ENCODE measurements at regions not wholly inside any gene's neighbourhood (a gene's known extent, or its start where the extent isn't known, plus 50 kb on each side); places are given as distances from the start of the nearest gene placed in this dataset.

DNA sequence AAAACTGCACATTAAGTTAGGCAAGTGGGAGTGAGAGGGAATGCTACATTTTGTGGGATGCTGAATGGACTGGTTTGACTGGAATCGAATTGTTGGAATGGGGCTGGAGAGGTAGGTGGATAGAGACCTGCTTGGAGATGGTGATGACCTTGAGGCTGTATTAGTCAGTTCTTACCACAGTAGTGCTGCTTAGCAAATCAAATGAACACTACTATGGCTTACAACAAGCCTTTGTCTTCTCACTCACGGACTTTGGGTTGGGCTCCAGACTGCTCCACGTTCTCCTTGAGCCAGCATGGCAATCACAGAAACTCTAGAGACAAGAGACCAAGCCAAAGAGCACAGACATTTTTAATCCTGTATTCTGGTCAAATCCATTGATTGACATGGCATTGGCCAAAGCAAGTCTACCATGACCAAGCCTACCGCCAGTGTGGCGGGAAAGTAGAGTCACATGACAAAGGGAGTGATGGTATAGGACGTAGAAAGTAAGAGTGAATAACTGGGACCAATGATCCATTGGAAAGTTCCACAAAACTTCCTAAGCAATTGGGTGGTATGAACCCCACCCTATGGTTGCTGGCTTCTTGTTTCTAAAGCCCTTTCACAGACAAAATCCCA is 70.3 kb upstream of the FOXP4 start:
- Histone ChIP-seq H3K36me3 (no peaks in the 10 kb centered on the region), H3K9me3 (no peaks in the 10 kb centered on the region), H3K27me3 (replicated peaks; ENCODE audit: insufficient read depth) (no peaks in the 10 kb centered on the region), H3K4me1 (replicated peaks) (no peaks in the 10 kb centered on the region), H3K27ac (no peak overlapping the region), H3K4me3 (no peak overlapping the region)
- no peak for TF ChIP-seq POLR2A (IDR thresholded peaks at IDR 0.05)
- no peak for TF ChIP-seq POLR2AphosphoS5 (IDR thresholded peaks at IDR 0.05)
- TF ChIP-seq, protein P1, sequence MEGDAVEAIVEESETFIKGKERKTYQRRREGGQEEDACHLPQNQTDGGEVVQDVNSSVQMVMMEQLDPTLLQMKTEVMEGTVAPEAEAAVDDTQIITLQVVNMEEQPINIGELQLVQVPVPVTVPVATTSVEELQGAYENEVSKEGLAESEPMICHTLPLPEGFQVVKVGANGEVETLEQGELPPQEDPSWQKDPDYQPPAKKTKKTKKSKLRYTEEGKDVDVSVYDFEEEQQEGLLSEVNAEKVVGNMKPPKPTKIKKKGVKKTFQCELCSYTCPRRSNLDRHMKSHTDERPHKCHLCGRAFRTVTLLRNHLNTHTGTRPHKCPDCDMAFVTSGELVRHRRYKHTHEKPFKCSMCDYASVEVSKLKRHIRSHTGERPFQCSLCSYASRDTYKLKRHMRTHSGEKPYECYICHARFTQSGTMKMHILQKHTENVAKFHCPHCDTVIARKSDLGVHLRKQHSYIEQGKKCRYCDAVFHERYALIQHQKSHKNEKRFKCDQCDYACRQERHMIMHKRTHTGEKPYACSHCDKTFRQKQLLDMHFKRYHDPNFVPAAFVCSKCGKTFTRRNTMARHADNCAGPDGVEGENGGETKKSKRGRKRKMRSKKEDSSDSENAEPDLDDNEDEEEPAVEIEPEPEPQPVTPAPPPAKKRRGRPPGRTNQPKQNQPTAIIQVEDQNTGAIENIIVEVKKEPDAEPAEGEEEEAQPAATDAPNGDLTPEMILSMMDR (IDR thresholded peaks at IDR 0.05): no peak
- 94% methylated on average over 6 of the region's 6 CpGs for WGBS
- intact Hi-C loops (cut with DNase I): no loop called here
- DNase-seq (ENCODE audit: low spot score): no peak

DNA sequence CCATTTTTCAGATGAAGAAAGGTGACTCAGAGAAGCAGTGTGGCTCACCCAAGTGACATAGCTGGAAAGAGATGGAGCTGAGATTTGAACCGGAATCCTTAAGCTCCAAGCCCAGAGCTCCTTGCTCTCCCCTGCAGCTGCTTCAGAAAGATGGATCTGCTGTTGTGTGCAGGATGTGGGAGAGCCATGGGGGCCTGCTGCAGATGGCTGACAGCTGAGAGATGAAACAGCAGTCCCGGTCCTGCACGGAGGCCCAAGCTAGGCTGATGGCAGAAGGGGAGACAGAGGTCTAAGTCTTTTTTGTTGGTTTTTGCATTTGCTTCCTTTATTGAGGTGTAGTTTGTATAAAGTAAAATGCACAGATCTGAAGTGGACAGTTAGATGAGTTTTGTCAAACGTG is 69.8 kb upstream of the FOXP4 start:
- no peak for TF ChIP-seq POLR2A (IDR thresholded peaks at IDR 0.05)
- TF ChIP-seq, protein P1 (IDR thresholded peaks at IDR 0.05): no peak
- no peak for TF ChIP-seq POLR2AphosphoS5 (IDR thresholded peaks at IDR 0.05)
- no peaks in the 10 kb centered on the region for H3K27me3 ChIP-seq (replicated peaks; ENCODE audit: insufficient read depth)
- no peaks in the 10 kb centered on the region for H3K36me3 ChIP-seq
- H3K9me3 ChIP-seq: no peaks in the 10 kb centered on the region
- 86% methylated on average over 4 of the region's 4 CpGs for whole genome bisulfite sequencing
- H3K4me1 ChIP-seq (replicated peaks): no peaks in the 10 kb centered on the region
- H3K27ac ChIP-seq: no peak overlapping the region
- intact Hi-C loops (cut with DNase I): no loop called here
- DNase-seq (ENCODE audit: low spot score): no peak
- no peak overlapping the region for H3K4me3 ChIP-seq

DNA sequence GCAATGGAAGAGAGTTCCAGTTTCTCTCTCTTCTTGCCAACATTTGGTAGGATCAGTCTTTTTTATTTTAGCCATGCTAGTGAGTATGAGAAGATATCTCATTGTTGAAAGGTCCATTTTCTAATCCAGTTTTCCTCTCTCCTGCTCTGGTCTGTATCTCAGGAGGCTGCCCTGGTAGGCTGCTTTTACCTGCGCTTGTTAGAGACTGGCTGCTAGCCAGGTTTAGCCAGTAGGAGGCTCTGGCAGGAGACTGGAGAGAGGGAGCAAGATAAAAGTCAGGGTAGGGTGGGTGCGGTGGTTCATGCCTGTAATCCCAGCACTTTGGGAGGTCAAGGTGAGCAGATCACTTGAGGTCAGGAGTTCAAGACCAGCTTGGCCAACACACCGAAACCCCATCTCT is 68.6 kb upstream of the FOXP4 start:
- DNase-seq (ENCODE audit: low spot score): no peak
- Histone ChIP-seq H3K27ac (no peak overlapping the region), H3K4me1 (replicated peaks) (no peaks in the 10 kb centered on the region), H3K9me3 (no peaks in the 10 kb centered on the region), H3K36me3 (no peaks in the 10 kb centered on the region), H3K4me3 (no peak overlapping the region), H3K27me3 (replicated peaks; ENCODE audit: insufficient read depth) (no peaks in the 10 kb centered on the region)
- TF ChIP-seq POLR2AphosphoS5 (IDR thresholded peaks at IDR 0.05): no peak
- intact Hi-C loops (cut with DNase I): no loop called here
- WGBS: 76% methylated on average over 3 of the region's 3 CpGs

DNA sequence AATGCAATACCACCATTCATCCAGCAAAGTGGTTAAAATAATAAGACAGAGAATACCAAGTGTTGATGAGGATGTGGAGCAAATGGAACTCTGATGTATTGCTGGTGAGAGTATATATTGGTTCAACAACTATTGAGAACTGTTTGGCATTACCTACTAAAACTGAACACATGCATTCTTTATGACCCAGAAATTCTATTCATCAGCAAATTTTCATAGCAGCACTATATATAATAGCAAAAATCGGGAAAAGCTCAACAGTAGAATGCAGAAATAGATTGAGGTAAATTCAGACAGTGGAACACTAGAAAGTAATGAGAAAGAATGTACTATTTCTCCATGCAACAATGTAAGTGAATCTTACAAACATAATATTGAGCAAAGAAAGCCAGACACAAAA is 62.2 kb upstream of the FOXP4 start:
- Histone ChIP-seq H3K9me3 (no peaks in the 10 kb centered on the region), H3K27ac (no peak overlapping the region), H3K4me3 (no peak overlapping the region), H3K36me3 (no peaks in the 10 kb centered on the region), H3K4me1 (replicated peaks) (no peaks in the 10 kb centered on the region), H3K27me3 (replicated peaks; ENCODE audit: insufficient read depth) (no peaks in the 10 kb centered on the region)
- DNase-seq (ENCODE audit: low spot score): no peak
- TF ChIP-seq POLR2A (IDR thresholded peaks at IDR 0.05): no peak
- TF ChIP-seq POLR2AphosphoS5 (IDR thresholded peaks at IDR 0.05): no peak
- TF ChIP-seq, protein P1 (IDR thresholded peaks at IDR 0.05): no peak
- WGBS: 87% methylated on average over 1 of the region's 1 CpG
- intact Hi-C loops (cut with DNase I): no loop called here

DNA sequence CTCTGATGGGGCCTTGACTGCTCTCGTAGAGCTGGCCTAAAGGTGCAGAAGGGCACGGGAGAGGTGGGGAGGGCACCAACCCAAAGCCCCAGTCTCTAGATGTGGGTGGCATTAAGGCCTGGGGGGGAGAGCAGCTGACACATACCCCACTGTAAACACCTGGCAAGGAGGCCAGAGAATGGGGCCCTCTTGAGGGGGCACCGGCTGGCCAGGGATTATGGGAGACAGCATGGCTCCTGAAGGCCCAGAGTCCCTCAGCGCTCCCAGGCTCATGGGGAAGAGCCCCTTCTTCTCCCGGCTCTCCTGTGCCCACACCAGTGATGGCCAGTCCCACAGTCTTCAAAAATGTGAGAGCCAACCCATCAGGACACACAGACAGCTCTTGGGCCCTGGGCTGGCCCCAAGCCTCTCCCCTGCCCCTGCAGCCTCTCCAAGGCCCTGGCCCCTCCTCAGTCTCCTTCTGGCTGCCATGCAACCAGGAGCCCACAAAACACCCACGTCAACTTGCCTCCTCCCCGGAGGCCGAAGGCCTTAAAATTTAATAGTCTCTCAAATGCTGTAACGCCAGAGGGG is 58.2 kb upstream of the FOXP4 start:
- H3K27ac ChIP-seq: no peak overlapping the region
- intact Hi-C loops (cut with DNase I): no loop called here
- H3K4me1 ChIP-seq (replicated peaks): no peaks in the 10 kb centered on the region
- DNase-seq (ENCODE audit: low spot score): no peak
- TF ChIP-seq, protein P1 (IDR thresholded peaks at IDR 0.05): no peak
- no peak for TF ChIP-seq POLR2AphosphoS5 (IDR thresholded peaks at IDR 0.05)
- TF ChIP-seq POLR2A (IDR thresholded peaks at IDR 0.05): no peak
- H3K9me3 ChIP-seq: no peaks in the 10 kb centered on the region
- no peak overlapping the region for H3K4me3 ChIP-seq
- H3K27me3 ChIP-seq (replicated peaks; ENCODE audit: insufficient read depth): no peaks in the 10 kb centered on the region
- 89% methylated on average over 9 of the region's 9 CpGs for WGBS
- no peaks in the 10 kb centered on the region for H3K36me3 ChIP-seq
